Stimulated activated naive B cell treated with anti-CD40 and anti-IgM and Interleukin-4, amounts not matched to agents 10 μg/mL and 1 μg/mL and 100 μg/mL, for 72 hours (primary cell): ENCODE measurements at regions not wholly inside any gene's neighbourhood (a gene's known extent, or its start where the extent isn't known, plus 50 kb on each side); places are given as distances from the start of the nearest gene placed in this dataset.
A peak's percentile ranks its signal among the peaks of the same experiment; 100 is the strongest.
"Not testable (repeated sequence)": the region's sequence is repeated elsewhere in the genome, so short reads cannot be mapped to it uniquely, and the experiment has no call there.

Source experiments
- ATAC-seq, 2 donors: fragments of 150-1000 bp; cut with Tn5 transposase; replicated peaks; 2 replicates each; pipeline ENCODE4 v1.10.0; 2021; ENCODE audit warnings: moderate library complexity in 1 of 2
- DNase-seq: peaks from one replicate; pipeline ENCODE4 v3.0.0; 2021
- H3K27ac Mint-ChIP-seq: one replicate; pipeline ENCODE4 v1.8.0; 2022; ENCODE audit warnings: mild to moderate bottlenecking, mixed read lengths
- H3K27me3 Mint-ChIP-seq, 2 donors: one replicate each; pipeline ENCODE4 v1.8.0; 2022; ENCODE audit warnings: mixed read lengths in 2 of 2
- H3K36me3 Mint-ChIP-seq, 2 donors: one replicate each; pipeline ENCODE4 v1.8.0; 2022; ENCODE audit warnings: mixed read lengths in 2 of 2, mild to moderate bottlenecking in 1 of 2
- H3K4me1 Mint-ChIP-seq, 2 donors: one replicate each; pipeline ENCODE4 v1.8.0; 2022; ENCODE audit warnings: mixed read lengths in 2 of 2, mild to moderate bottlenecking in 1 of 2
- H3K4me3 Mint-ChIP-seq, 2 donors: one replicate each; pipeline ENCODE4 v1.8.0; 2022; ENCODE audit warnings: mild to moderate bottlenecking in 2 of 2, mixed read lengths in 2 of 2, moderate library complexity in 1 of 2
- H3K9me3 Mint-ChIP-seq, 2 donors: one replicate each; pipeline ENCODE4 v1.8.0; 2022; ENCODE audit warnings: mixed read lengths in 2 of 2, mild to moderate bottlenecking in 1 of 2

DNA sequence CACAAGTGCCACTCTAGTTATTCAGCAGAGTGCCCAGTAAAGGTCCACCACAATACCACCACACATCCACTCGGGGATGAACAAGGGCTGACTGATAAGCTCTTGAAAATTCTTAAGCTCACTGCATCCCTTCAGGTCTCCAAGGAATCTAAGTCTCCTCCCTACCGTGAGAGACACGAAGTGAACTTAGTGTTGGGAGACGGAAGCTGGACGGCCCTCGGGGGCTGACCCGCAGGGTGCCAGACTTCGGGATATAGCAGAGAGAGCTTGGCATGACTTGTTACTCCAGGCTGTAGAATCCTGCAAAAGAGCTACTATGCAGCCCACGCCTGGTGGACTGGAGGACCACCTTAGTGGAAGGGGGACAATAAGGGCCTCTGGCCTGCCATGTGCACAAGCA, 75.1 kb downstream of the LYZL1 start:
- not testable (repeated sequence) for ATAC-seq, H3K9me3 Mint-ChIP-seq, H3K4me3 Mint-ChIP-seq, H3K27ac Mint-ChIP-seq, H3K36me3 Mint-ChIP-seq, H3K4me1 Mint-ChIP-seq, H3K27me3 Mint-ChIP-seq, DNase-seq

DNA sequence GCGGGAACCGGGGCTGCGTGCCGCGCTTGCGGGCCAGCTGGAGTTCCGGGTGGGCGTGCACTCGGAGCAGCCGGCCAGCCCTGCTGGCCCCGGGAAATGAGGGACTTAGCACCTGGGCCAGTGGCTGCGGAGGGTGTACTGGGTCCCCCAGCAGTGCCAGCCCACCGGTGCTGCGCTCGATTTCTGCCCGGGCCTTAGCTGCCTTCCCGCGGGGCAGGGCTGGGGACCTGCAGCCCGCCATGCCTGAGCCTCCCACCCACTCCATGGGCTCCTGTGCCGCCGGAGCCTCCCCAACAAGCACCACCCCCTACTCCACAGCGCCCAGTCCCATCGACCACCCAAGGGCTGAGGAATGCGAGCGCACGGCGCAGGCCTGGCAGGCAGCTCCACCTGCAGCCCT, 77.3 kb downstream of the LYZL1 start:
- H3K4me3 Mint-ChIP-seq, ATAC-seq, H3K4me1 Mint-ChIP-seq, H3K27ac Mint-ChIP-seq, H3K9me3 Mint-ChIP-seq, DNase-seq, H3K36me3 Mint-ChIP-seq: not testable (repeated sequence)
- H3K27me3 Mint-ChIP-seq: peaks cover 6 to 24% of the 10 kb centered on the region in 2 donors

DNA sequence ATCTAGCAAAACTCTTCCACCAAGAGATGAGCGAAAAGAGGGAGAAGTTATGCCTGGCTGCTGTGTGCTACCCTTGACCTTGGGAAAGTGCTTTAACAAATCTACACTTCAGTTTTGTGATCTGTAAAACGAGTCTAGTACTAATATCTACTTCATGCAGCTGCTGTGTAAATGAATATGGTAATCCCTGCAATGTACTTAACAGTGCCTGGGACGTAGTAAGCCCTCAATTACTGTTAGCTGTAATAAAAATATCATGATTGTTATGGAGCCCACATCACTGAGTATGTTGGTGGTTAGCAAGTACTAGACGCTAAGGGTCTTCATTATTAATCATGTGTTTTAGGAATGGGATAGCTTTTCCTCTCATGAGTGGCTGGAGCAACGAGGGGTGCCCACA, 80.5 kb downstream of the LYZL1 start:
- no peak for DNase-seq
- Mint-ChIP-seq H3K4me1 (no peaks in the 10 kb centered on the region), H3K9me3 (peaks cover 0 to 2% of the 10 kb centered on the region in 2 donors), H3K27me3 (peaks cover 6 to 24% of the 10 kb centered on the region in 2 donors), H3K27ac (no peak overlapping the region), H3K36me3 (no peaks in the 10 kb centered on the region), H3K4me3 (no peak overlapping the region)
- ATAC-seq: no peak

DNA sequence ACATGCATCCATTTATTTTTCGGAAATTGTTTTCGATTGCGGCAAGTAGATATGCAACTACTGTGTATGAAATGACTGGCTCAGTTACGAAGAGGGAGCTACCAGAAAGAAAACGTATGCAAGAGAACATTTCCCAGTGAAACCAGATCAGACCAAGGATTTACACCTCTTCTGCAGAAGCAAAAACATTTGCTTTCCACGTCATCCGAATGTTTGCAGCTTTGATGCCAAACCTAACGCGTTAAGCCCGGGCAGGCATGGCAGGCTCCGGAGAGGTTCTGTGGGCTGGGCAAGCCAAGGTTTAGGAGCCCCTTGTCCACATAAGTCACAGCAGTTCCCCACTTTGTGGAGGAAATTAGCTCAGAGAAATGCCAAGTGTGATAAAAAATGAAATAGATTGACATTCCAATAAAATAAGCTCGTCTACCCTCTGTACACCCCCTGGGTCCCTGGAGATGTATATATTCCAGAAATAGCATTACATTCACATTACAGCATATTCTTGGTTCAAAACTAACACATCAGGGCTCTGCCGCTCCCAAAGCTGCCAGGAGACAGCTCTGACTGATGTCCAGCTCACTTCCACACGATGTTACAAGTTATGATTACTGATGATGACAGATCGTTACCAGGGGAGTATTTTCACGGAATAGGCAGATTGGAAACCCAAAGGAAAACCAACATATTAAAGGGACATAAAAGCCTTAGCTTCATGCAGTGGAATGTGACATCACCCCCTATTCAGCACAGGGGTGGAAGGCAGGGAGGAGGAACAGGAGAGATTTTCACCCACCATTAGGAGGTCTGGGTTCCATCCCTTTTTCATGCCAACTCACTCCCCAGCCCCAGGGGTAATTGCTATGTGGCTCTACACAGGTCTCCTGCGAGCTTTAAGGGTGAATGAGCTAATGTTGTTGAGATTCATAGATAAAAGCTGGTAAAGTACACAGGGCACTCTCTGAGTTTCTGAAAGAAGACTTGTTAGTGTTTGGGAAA, 81.5 kb downstream of the LYZL1 start:
- Mint-ChIP-seq H3K4me1 (no peaks in the 10 kb centered on the region), H3K4me3 (no peak overlapping the region), H3K36me3 (no peaks in the 10 kb centered on the region), H3K9me3 (peaks cover 0 to 2% of the 10 kb centered on the region in 2 donors), H3K27me3 (peaks cover 6 to 24% of the 10 kb centered on the region in 2 donors), H3K27ac (no peak overlapping the region)
- ATAC-seq (no peak), DNase-seq (no peak)

DNA sequence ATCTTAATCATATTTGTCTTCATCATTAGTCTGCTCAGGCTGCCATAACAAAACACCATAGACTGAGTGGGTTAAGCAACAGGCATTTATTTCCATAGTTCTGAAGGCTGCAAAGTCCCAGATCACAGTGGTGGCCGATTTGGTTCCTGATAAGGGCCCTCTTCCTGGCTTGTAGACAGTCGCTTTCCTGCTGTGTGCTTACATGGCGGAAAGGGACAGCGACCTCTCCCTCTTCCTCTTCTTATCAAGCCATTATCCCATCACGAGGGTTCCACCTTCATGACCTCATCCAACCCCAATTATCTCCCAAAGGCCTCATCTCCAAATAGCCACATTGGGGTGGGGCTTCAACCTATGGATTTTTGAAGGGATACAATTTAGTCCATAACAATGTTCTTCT, 84.0 kb downstream of the LYZL1 start:
- H3K4me3 Mint-ChIP-seq: no peak overlapping the region
- ATAC-seq: no peak
- H3K27ac Mint-ChIP-seq: no peak overlapping the region
- no peaks in the 10 kb centered on the region for H3K4me1 Mint-ChIP-seq
- peaks cover 6 to 24% of the 10 kb centered on the region in 2 donors for H3K27me3 Mint-ChIP-seq
- no peak for DNase-seq
- H3K36me3 Mint-ChIP-seq: no peaks in the 10 kb centered on the region
- peaks cover 0 to 1% of the 10 kb centered on the region in 2 donors for H3K9me3 Mint-ChIP-seq

DNA sequence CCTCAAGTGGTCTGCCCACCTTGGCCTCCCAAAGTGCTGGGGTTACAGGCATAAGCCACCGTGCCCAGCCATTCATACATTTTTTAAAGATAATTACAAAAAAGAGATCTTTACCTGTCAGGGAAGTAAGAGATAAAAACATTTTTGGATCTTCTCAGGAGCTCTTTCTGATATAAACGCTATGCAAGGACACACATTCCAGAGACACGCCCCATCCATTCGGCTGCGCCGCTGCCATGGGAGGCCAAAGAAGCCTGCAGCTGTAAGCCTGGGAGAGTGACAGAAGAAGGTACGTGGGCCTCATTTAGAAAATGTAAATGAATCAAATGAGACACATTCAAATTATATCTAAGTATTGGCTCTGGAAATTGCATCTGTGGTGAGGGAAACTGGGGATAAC, 85.3 kb downstream of the LYZL1 start:
- ATAC-seq (no peak), DNase-seq (no peak)
- Mint-ChIP-seq H3K36me3 (no peaks in the 10 kb centered on the region), H3K27ac (no peak overlapping the region), H3K4me3 (no peak overlapping the region), H3K9me3 (peaks cover 0 to 1% of the 10 kb centered on the region in 2 donors), H3K4me1 (no peaks in the 10 kb centered on the region), H3K27me3 (peaks cover 6 to 17% of the 10 kb centered on the region in 2 donors)

DNA sequence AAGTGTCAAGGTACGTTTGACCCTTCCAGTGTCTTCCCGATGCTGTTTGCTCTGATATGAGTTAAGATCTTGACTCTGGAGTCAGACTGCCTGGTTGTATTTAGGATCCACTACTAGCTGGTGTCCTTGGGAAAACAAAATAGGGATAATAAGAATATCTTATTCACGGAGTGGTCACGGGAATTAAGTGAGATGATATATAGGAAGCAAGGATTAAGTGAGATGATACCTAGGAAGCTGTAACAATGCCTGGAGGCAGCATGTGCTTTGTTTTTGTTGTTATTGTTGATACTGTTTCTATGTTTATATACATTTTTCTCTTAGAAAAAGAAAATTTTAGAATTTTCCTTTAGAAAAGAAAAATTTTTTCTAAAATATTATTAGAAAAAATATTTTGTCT, 87.0 kb downstream of the LYZL1 start:
- Mint-ChIP-seq H3K4me3 (no peak overlapping the region), H3K36me3 (no peaks in the 10 kb centered on the region), H3K4me1 (no peaks in the 10 kb centered on the region), H3K9me3 (peaks cover 0 to 1% of the 10 kb centered on the region in 2 donors), H3K27me3 (peaks cover 0 to 6% of the 10 kb centered on the region in 2 donors), H3K27ac (no peak overlapping the region)
- no peak for DNase-seq
- ATAC-seq: no peak

DNA sequence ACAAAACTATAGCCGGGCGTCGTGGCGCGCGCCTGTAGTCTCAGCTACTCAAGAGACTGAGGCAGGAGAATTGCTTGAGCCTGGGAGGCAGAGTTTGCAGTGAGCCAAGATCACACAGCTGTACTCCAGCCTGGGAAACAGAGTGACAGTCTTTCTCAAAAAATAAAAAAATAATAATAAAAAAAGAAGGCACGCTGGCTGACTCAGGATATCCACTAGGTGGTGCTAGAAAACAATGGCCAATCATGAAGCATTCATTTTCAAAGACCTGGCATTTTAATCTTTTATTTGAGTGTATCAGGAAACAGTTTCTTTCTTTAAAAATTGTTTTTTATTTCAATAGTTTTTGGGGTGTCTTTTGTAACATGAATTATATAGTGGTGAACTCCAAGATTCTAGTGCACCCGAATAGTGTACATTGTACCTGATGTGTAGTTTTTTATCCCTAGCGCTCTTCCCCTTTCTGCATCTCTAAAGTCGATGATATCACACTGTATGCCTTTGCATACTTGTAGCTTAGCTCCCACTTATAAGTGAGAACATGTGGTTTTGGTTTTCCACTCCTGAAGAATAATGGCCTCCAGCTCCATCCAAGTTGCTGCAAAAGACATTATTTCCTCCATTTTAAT, 88.6 kb downstream of the LYZL1 start:
- Mint-ChIP-seq H3K36me3 (no peaks in the 10 kb centered on the region), H3K27me3 (peaks cover 0 to 6% of the 10 kb centered on the region in 2 donors), H3K27ac (no peak overlapping the region), H3K4me1 (no peaks in the 10 kb centered on the region), H3K4me3 (no peak overlapping the region), H3K9me3 (peaks cover 0 to 1% of the 10 kb centered on the region in 2 donors)
- DNase-seq (no peak), ATAC-seq (no peak)

DNA sequence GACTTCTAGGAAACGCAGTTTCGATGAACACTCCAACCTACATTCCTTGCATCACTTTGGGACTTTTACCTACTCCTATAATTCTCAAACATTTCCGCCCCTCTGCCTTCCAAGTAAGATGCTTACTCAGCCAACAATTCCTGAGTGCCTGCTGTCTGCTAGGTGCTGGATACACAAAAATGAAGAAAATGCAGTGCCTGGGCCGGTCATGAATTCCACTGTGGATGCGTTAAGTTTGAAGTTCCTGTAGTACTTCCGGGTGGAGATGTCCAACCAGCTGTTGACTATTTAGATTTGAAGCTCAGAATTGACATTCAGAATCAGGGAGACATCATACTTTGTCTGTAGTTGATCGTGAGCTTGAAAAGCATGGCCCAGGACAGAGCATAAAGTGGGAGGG, 89.2 kb downstream of the LYZL1 start:
- ATAC-seq (no peak), DNase-seq (no peak)
- Mint-ChIP-seq H3K27me3 (peaks cover 0 to 10% of the 10 kb centered on the region in 2 donors), H3K9me3 (peaks cover 0 to 1% of the 10 kb centered on the region in 2 donors), H3K36me3 (no peaks in the 10 kb centered on the region), H3K4me1 (no peaks in the 10 kb centered on the region), H3K4me3 (no peak overlapping the region), H3K27ac (peak overlapping the region; percentile 59)

DNA sequence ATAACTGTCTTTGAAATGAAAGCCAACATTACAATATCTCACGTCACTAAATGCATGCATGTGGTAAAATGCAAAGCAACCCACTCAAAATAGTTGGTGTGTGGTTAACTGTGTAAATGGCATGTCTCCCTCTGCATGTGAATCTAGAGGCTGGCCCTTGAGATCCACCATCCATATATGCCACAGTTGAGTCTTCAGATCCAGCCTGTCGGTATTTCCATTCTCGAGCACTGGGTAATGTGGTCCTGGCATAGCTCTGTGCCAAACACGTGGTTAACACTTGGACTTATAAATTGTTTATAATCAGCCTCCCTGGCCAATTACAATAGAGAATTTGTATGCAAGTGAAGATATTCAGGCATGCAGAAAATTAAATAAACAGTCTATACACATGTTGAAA, 90.3 kb downstream of the LYZL1 start:
- H3K27ac Mint-ChIP-seq: no peak overlapping the region

DNA sequence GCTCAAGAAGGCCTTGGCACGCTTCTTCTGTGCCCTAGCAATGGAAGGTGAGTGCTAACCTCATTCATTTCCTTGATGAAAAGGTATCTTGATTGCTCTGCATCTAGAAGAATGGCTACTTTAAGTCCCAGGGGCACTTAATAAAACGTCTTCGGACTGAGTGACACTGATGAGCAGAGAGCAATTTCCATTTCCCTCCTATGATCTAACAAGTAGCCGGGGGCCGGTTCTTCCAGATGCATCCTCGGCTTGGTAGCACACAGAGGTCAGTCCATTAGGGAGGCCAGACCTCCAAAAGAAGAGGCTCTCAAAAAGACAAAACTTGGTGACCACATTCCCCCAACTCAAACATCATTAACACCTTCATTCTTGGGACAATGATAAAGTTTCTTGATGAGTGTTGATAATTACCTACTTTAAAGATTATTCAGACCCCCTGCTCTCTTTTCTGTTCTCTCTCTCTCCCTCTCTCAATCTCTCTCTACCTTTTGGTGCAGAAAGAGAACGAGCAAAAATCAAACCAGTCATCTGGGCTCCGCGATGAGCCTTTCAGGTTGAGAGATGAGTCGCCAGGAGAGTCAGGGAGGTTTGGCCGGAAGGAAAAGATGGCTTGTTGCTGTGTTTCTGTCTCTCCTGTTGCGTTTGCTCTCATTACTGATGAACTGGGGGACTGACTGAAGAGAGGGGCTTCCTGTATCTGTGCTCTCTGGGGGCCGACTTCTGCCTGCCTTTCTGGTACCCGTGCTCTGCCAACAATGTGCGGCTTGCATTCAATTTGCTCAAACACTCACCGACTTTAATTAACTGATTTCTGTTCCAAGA, 91.1 kb downstream of the LYZL1 start:
- not testable (repeated sequence) for H3K27ac Mint-ChIP-seq

More for the DNA sequence above, 90.3 kb downstream of the LYZL1 start:
- Mint-ChIP-seq H3K9me3 (peaks cover 0 to 1% of the 10 kb centered on the region in 2 donors), H3K27me3 (peaks cover 0 to 12% of the 10 kb centered on the region in 2 donors), H3K4me3 (no peak overlapping the region), H3K36me3 (no peaks in the 10 kb centered on the region), H3K4me1 (no peaks in the 10 kb centered on the region)
- ATAC-seq (no peak), DNase-seq (no peak)

DNA sequence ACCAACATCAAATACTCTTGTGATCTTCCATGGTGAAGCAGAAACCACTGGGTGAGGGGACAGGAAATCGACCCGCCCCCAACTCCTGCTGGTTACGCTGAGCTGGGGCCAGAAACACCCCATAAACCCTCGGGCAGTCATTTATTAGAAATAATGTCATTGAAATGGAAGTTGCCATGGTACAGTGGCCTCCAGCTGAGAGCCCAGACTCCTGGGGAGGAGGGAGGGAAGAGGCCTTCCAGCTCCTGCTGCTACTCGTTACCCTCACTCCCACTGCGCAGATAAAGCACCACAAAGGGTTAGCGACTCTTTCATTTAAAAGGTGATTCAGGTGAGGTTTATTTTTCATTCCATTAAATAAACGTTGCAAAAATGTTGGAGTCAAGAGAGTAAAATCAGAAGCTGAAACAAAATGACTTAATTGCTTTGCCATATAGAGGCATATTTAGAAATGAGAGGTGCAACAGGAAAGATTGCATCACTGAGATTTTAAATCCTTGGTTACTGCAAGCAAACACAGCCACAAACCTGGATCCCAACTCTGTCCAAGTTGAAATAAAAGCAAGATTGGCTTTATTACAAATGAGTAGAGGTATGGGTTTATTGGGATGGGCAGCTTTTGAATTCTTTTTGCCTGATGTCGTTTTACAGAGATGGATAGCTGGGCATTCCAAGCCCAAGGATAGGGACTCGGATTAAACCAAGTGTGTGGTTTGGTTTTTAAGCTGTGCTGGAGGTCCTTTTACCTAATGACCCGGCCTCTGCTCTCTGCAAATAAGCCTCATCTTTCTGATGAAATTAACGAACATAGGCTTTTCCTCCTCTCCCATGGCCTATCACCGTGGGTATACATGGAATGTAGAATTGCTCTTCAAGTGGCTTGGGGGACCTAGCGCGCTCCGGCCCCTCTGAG, 92.0 kb downstream of the LYZL1 start:
- H3K36me3 Mint-ChIP-seq, H3K4me1 Mint-ChIP-seq, H3K4me3 Mint-ChIP-seq, H3K27ac Mint-ChIP-seq, ATAC-seq, H3K9me3 Mint-ChIP-seq, DNase-seq: not testable (repeated sequence)
- H3K27me3 Mint-ChIP-seq: peaks cover 0 to 16% of the 10 kb centered on the region in 2 donors

More for the DNA sequence above, 91.1 kb downstream of the LYZL1 start:
- ATAC-seq, DNase-seq, H3K9me3 Mint-ChIP-seq, H3K4me3 Mint-ChIP-seq, H3K4me1 Mint-ChIP-seq, H3K36me3 Mint-ChIP-seq: not testable (repeated sequence)
- H3K27me3 Mint-ChIP-seq: peaks cover 0 to 16% of the 10 kb centered on the region in 2 donors

DNA sequence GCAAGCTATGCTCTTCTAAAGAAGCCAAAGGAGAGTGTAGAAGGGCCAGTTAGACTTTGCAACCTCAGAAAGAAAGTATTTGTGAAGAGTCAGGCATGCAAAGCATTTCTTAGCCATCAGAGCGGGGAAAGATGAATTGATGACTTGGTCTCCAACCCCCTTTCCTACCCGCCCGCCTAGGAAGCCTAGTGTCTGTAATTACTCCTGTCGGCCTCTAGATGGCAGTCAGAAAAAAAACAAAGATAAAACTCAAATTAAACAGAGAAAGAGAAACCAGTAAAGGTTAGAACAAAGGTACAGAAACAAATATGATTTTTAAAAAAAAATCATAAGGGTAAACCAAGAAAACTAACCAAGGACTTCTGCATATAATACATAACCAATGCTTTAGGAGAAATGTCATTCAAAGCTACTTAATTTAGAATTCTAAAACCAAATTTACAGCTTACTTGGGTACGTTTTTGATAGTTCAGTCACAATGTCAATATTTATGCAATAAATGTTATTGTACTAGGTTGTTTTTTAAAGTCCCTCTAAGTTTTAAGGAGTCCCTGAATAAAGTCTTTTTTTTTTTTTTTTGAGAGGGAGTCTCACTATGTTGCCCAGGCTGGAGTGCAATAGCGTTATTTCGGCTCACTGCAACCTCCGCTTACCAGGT, 97.6 kb downstream of the LYZL1 start:
- Mint-ChIP-seq H3K9me3 (no peaks in the 10 kb centered on the region), H3K4me1 (no peaks in the 10 kb centered on the region), H3K4me3 (no peak overlapping the region), H3K27me3 (peaks cover 0 to 9% of the 10 kb centered on the region in 2 donors), H3K36me3 (no peaks in the 10 kb centered on the region), H3K27ac (no peak overlapping the region)
- no peak for DNase-seq
- ATAC-seq: peak; percentile 34 to 42
